ENCODE measurements at regions not wholly inside any gene's neighbourhood (a gene's known extent, or its start where the extent isn't known, plus 50 kb on each side); places are given as distances from the start of the nearest gene placed in this dataset.

DNA sequence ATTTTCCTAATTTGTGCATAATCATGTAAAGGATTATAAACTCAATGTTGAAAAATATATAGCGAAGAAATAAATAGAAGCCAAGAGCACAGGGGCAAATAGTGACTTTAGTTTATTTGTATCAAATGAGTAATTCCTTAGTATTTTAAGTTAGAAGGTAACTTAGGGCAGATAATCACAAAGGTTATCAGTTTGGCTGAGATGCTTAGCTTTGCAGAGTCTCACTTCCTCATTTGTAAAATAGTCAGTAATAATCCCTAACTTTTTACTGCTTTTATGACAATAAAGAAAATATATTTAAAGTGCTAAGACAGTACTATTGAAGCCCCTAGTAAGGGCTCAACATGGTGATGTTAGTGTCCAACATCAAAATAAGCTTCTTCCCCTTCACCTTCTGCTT lies 297.4 kb upstream of the TUSC1 start:
- H3K4me3 ChIP-seq (replicated peaks; ENCODE audit: low read depth, low read length): no peak overlapping the region
- DNase-seq (ENCODE audit: extremely low read depth, low read depth): no peak
- no peak for TF ChIP-seq CTCF (IDR thresholded peaks at IDR 0.05; ENCODE audit: low read depth, low read length, missing control alignments)

DNA sequence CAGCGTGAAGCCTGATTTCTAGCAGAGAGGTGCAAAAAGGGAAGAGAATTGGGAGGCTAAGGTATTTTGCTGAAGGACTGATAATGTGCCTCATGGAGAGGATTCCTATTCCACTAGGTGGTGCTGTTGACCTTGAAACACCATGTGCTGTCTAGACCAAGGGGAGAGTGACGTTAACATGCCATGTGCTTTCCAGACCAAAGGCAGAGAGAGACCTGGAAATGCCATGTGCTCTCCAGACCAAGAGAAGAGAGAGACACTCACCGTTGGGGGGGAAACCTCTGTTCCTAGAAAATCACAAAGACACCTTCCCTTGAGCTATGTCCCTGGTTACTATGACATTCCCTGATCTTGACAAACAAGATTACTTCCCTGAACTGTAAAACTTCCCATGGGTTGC lies 286.0 kb upstream of the TUSC1 start:
- TF ChIP-seq CTCF (IDR thresholded peaks at IDR 0.05; ENCODE audit: low read depth, low read length, missing control alignments): peak; percentile 57
- DNase-seq (ENCODE audit: extremely low read depth, low read depth): peak; percentile 83
- H3K4me3 ChIP-seq (replicated peaks; ENCODE audit: low read depth, low read length): no peak overlapping the region

DNA sequence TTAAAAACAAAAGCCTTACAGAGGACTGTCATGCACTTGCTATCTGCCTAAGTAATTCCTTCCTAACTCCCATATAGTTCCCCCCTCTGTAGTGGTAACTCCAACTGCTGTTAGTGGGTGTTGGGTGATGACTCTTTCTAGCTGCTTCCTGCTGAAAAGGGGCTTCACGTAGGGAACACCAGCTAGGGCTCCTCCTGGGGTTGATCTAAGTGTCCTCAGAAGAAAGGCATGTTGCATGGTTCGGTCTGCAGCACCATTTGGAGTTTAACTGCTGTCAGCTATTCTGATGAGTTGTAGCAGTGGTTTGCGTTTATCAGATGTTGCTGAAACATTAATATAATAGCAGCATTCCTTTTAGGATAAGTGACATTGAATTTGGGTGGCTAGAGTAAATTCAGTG lies 281.9 kb upstream of the TUSC1 start:
- H3K4me3 ChIP-seq (replicated peaks; ENCODE audit: low read depth, low read length): no peak overlapping the region
- DNase-seq (ENCODE audit: extremely low read depth, low read depth): no peak
- no peak for TF ChIP-seq CTCF (IDR thresholded peaks at IDR 0.05; ENCODE audit: low read depth, low read length, missing control alignments)

GRCh38 chr9:25954209-25954608 lies 276.0 kb upstream of the TUSC1 start:
- no peak for TF ChIP-seq CTCF (IDR thresholded peaks at IDR 0.05; ENCODE audit: low read depth, low read length, missing control alignments)
- no peak overlapping the region for H3K4me3 ChIP-seq (replicated peaks; ENCODE audit: low read depth, low read length)
- no peak for DNase-seq (ENCODE audit: extremely low read depth, low read depth)

DNA sequence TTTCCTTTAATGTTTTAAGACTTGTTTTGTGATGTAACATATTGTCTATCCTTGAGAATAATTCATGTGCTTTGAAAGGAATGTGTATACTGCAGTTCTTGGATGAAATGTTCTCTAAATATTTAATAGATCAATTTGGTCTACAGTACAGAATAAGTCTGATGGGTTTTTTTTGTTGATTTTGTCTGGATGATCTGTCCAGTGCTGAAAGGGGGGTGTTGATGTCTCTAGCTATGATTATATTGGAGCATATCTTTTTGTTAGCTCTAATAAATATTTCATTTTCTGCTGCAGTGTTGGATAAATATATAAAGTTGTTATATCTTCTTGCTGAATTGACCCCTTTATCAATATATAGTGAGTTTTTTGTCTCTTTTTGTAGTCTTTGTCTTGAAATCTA lies 269.9 kb upstream of the TUSC1 start:
- DNase-seq (ENCODE audit: extremely low read depth, low read depth): no peak
- H3K4me3 ChIP-seq (replicated peaks; ENCODE audit: low read depth, low read length): no peak overlapping the region
- TF ChIP-seq CTCF (IDR thresholded peaks at IDR 0.05; ENCODE audit: low read depth, low read length, missing control alignments): no peak

DNA sequence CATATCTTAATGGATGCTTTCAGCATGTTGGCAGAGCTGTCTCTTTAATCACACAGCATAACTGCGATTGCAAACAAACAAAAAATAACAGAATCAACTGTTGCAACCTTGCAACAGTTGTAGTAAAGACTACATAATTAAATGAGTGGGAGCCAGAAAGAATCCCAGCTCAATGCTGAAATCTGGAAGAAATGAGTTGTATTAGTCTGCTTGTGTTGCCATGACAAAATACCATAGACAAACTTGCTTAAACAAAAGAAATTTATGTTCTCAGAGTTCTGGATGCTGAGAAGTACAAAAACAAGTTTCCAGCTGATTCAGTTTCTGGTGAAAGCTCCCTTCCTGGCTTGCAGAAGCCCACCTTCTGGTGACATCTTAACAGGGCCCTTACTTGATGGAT lies 260.9 kb upstream of the TUSC1 start:
- TF ChIP-seq CTCF (IDR thresholded peaks at IDR 0.05; ENCODE audit: low read depth, low read length, missing control alignments): no peak

DNA sequence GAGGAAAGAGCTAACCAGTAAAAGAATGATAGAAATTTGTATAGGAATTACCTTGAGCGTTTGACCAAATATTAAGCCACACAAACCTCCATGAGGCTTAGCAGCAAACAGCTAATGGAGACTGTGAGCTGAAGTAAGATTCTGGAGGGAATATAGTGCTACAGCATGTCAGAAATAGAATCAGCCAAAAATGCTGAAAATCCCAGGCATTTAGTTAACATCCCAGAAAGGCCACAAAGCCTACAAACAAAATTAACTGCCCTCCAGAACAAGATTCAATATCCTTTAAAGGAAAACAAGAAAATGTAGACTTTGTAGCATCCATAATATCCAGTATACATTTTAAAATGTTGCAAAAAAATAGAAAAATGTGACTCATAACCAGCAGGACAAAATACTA lies 257.8 kb upstream of the TUSC1 start:
- no peak for TF ChIP-seq CTCF (IDR thresholded peaks at IDR 0.05; ENCODE audit: low read depth, low read length, missing control alignments)
- H3K4me3 ChIP-seq (replicated peaks; ENCODE audit: low read depth, low read length): no peak overlapping the region
- DNase-seq (ENCODE audit: extremely low read depth, low read depth): no peak

More for the DNA sequence above, 260.9 kb upstream of the TUSC1 start:
- no peak for DNase-seq (ENCODE audit: extremely low read depth, low read depth)
- no peak overlapping the region for H3K4me3 ChIP-seq (replicated peaks; ENCODE audit: low read depth, low read length)

Data from HFF-Myc (cell line).